Keratinocyte (primary cell): ENCODE measurements at regions not wholly inside any gene's neighbourhood (a gene's known extent, or its start where the extent isn't known, plus 50 kb on each side); places are given as distances from the start of the nearest gene placed in this dataset.

ENCODE experiments used
- DNase-seq: peaks from one replicate; pipeline ENCODE4 v3.0.0-alpha.2; 2011; ENCODE audit warnings: low read depth, missing footprints, low spot score
- FAIRE-seq: peaks from 2 replicates; lab custom pipeline; 2011; peaks lifted over from hg19 to GRCh38; lab: Jason Lieb, UNC
- H2AFZ ChIP-seq: 2 replicates; pipeline ENCODE4 v1.6.0; 2012; ENCODE audit warnings: low read length, control low read depth, inconsistent platforms; ENCODE audit not compliant: control insufficient read depth
- H3K27ac ChIP-seq: 2 replicates; pipeline ENCODE4 v1.5.1; 2011; ENCODE audit warnings: low read length; ENCODE audit not compliant: control insufficient read depth, insufficient read depth
- H3K27me3 ChIP-seq: 3 replicates; pipeline ENCODE4 v1.6.0; 2011; ENCODE audit warnings: low read length; ENCODE audit not compliant: control insufficient read depth, insufficient read depth; ENCODE audit errors: extremely low read depth
- H3K36me3 ChIP-seq, 2 experiments: 2 replicates in 1 of 2; 3 replicates in 1 of 2; pipeline ENCODE4 v1.5.1; 2011; ENCODE audit warnings: low read length in 2 of 2, mild to moderate bottlenecking in 1 of 2; ENCODE audit not compliant: control insufficient read depth in 2 of 2, insufficient read depth in 2 of 2; ENCODE audit errors: extremely low read depth in 1 of 2
- H3K4me1 ChIP-seq: 3 replicates; pipeline ENCODE4 v1.5.1; 2011; ENCODE audit warnings: low read length; ENCODE audit not compliant: control insufficient read depth, insufficient read depth; ENCODE audit errors: extremely low read depth
- H3K4me2 ChIP-seq: 3 replicates; pipeline ENCODE4 v1.6.0; 2011; ENCODE audit warnings: low read depth, low read length; ENCODE audit not compliant: control insufficient read depth, insufficient read depth; ENCODE audit errors: extremely low read depth
- H3K4me3 ChIP-seq, 3 experiments: fragments of 200-600 bp in 1 of 3; sonication (generic) in 1 of 3; 2 replicates in 2 of 3; 3 replicates in 1 of 3; pipeline ENCODE4 v1.5.1; 2011 to 2016; ENCODE audit warnings: low read length in 3 of 3, mild to moderate bottlenecking in 3 of 3, control low read depth in 2 of 3, inconsistent platforms in 1 of 3, low read depth in 1 of 3, mixed read lengths in 1 of 3, mixed run types in 1 of 3, moderate library complexity in 1 of 3; ENCODE audit not compliant: control insufficient read depth in 2 of 3, insufficient read depth in 2 of 3; ENCODE audit errors: extremely low read depth in 1 of 3
- H3K79me2 ChIP-seq: 2 replicates; pipeline ENCODE4 v1.6.0; 2012; ENCODE audit warnings: low read length; ENCODE audit not compliant: control insufficient read depth, insufficient read depth
- H3K9ac ChIP-seq: 3 replicates; pipeline ENCODE4 v1.6.0; 2011; ENCODE audit warnings: low read length; ENCODE audit not compliant: control insufficient read depth, insufficient read depth; ENCODE audit errors: extremely low read depth
- H3K9me1 ChIP-seq: 3 replicates; pipeline ENCODE4 v1.6.0; 2011; ENCODE audit warnings: low read length; ENCODE audit not compliant: control insufficient read depth, insufficient read depth; ENCODE audit errors: extremely low read depth
- H3K9me3 ChIP-seq: 2 replicates; pipeline ENCODE4 v1.5.1; 2012; ENCODE audit warnings: low read depth, low read length; ENCODE audit not compliant: control insufficient read depth
- H4K20me1 ChIP-seq: 3 replicates; pipeline ENCODE4 v1.6.0; 2011; ENCODE audit warnings: low read length; ENCODE audit not compliant: control insufficient read depth, insufficient read depth; ENCODE audit errors: extremely low read depth
- CTCF ChIP-seq, 3 experiments: IDR thresholded peaks in 1 of 3; conservative IDR thresholded peaks in 1 of 3; optimal IDR thresholded peaks in 1 of 3; 2 replicates in 2 of 3; 3 replicates in 1 of 3; pipeline versions ENCODE3 to v1.5.1; 2011; ENCODE audit warnings: low read length in 3 of 3, mild to moderate bottlenecking in 3 of 3, moderate library complexity in 2 of 3, control low read depth in 1 of 3, inconsistent platforms in 1 of 3; ENCODE audit not compliant: insufficient read depth in 2 of 3; ENCODE audit errors: extremely low read depth in 1 of 3
- EZH2 ChIP-seq: IDR thresholded peaks from one replicate; pipeline ENCODE4 v1.6.1; 2012; ENCODE audit warnings: inconsistent platforms, mild to moderate bottlenecking, low read length, moderate library complexity
- dilution Hi-C: fragments of 300-500 bp; cut with MboI; formaldehyde crosslinking; loops from one replicate; pipeline ENCODE4 v1.7.0; 2020; ENCODE audit warnings: low sequenced_read_pairs; ENCODE audit not compliant: extremely low pct_ligation_motif_present

DNA sequence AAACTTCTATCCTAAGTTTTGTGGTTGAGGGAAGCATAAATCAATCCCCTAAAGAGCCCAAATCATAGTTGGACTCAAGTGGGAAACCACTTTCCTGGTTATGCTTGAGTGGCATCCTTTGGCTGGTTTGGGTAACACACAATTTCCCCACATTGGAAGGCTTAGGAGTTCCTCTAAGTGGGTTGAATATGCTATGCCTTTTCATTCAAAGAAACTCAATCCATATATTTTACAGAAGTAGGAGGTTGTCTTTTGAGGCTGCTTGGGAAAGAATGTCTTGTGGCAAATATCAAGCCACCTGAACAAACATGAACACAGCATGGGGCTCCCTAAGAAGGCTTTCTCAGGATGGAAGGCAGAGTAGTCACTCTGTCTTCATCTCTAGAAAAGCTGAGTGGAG is 121.1 kb downstream of the SPATA31D1 start:
- Histone ChIP-seq H3K9me3 (no peaks in the 10 kb centered on the region), H3K79me2 (no peaks in the 10 kb centered on the region), H3K4me1 (no peaks in the 10 kb centered on the region), H3K9ac (no peak overlapping the region), H2AFZ (no peak overlapping the region), H3K4me2 (no peak overlapping the region), H3K27ac (no peak overlapping the region), H3K4me3 (no peak overlapping the region), H4K20me1 (no peaks in the 10 kb centered on the region), H3K36me3 (no peaks in the 10 kb centered on the region), H3K9me1 (no peaks in the 10 kb centered on the region), H3K27me3 (no peaks in the 10 kb centered on the region)
- no peak for DNase-seq
- TF ChIP-seq CTCF (optimal IDR thresholded peaks at IDR 0.05 in 1 of 3, IDR thresholded peaks at IDR 0.05 in 1 of 3, conservative IDR thresholded peaks at IDR 0.05 in 1 of 3; ENCODE audit: extremely low read depth in 1 of 3, insufficient read depth in 2 of 3, low read length in 3 of 3), result no peak
- no peak for TF ChIP-seq EZH2
- FAIRE-seq, result no peak
- dilution Hi-C loops, result no loop called here

- Histone ChIP-seq H2AFZ (no peak overlapping the region), H3K36me3 (no peaks in the 10 kb centered on the region), H3K4me2 (no peak overlapping the region), H3K79me2 (no peaks in the 10 kb centered on the region), H3K9me3 (no peaks in the 10 kb centered on the region), H3K9me1 (no peaks in the 10 kb centered on the region), H3K27me3 (no peaks in the 10 kb centered on the region), H3K27ac (no peak overlapping the region), H4K20me1 (no peaks in the 10 kb centered on the region), H3K4me3 (no peak overlapping the region), H3K9ac (no peak overlapping the region), H3K4me1 (no peaks in the 10 kb centered on the region)
- DNase-seq, result no peak
- TF ChIP-seq EZH2, result no peak
- no peak for TF ChIP-seq CTCF (optimal IDR thresholded peaks at IDR 0.05 in 1 of 3, IDR thresholded peaks at IDR 0.05 in 1 of 3, conservative IDR thresholded peaks at IDR 0.05 in 1 of 3; ENCODE audit: extremely low read depth in 1 of 3, insufficient read depth in 2 of 3, low read length in 3 of 3)
- no peak for FAIRE-seq
- dilution Hi-C loops, result no loop called here
Measured at GRCh38 chr9:82110881-82111280, 122.3 kb downstream of the SPATA31D1 start.
